T-helper 1 cell treated with Interleukin-12 subunit alpha and Interleukin-12 subunit beta and Interleukin-4 antibody, amounts not matched to agents 30 ng/mL and 1 ng/mL, for 36 hours (primary cell): ENCODE measurements at regions not wholly inside any gene's neighbourhood (a gene's known extent, or its start where the extent isn't known, plus 50 kb on each side); places are given as distances from the start of the nearest gene placed in this dataset.
"Not testable (repeated sequence)": the region's sequence is repeated elsewhere in the genome, so short reads cannot be mapped to it uniquely, and the experiment has no call there.

ENCODE experiments used
- intact Hi-C: fragments of 100-400 bp; cut with micrococcal nuclease; formaldehyde crosslinking; loops from one replicate; pipeline ENCODE4 v1.15.1; 2024

GRCh38 chr10:59036311-59037017 is 140.0 kb upstream of the PHYHIPL start:
- intact Hi-C loops = no loop called here

DNA sequence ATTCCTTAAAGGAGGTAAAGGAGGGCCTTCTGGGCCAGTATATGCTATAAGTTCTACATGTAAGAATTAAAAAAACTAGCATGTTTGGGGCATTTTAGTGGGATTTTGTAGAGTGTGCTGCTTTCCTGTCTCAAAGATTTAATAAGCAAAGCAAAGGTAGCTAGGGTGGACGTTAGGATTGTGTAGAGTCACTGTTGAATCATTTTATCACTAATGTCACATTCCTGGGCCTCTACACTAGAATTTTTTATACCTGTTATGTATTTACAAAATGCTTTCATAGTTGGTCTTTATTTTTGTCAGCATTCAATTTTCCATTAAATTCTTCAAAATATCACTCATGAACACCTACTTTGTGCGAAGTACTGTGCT is 139.4 kb upstream of the PHYHIPL start:
- intact Hi-C loops = no loop called here

DNA sequence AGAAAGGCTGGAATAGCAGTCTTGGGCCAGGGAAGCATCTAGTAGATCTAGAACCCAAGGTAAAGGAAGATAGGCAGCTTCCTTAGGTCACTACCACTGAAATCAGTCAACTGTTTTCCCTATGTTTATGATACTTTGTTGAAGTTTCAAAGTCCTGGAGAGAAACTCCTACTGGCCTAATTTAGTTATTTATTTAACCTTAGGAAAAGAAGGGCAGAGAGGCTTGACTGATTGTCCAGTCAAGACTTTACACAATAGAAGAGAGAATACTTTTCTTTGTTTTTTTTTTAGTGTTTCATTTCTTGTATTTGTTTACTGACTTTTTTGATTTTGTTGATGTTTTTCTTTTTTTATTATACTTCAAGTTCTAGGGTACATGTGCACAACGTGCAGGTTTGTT is 138.9 kb upstream of the PHYHIPL start:
- intact Hi-C loops = no loop called here

GRCh38 chr10:59043358-59043757 is 133.1 kb upstream of the PHYHIPL start:
- intact Hi-C loops = not testable (repeated sequence)

- intact Hi-C loops = no loop called here
These were observed 129.3 kb upstream of the PHYHIPL start for GRCh38 chr10:59047180-59047579.

DNA sequence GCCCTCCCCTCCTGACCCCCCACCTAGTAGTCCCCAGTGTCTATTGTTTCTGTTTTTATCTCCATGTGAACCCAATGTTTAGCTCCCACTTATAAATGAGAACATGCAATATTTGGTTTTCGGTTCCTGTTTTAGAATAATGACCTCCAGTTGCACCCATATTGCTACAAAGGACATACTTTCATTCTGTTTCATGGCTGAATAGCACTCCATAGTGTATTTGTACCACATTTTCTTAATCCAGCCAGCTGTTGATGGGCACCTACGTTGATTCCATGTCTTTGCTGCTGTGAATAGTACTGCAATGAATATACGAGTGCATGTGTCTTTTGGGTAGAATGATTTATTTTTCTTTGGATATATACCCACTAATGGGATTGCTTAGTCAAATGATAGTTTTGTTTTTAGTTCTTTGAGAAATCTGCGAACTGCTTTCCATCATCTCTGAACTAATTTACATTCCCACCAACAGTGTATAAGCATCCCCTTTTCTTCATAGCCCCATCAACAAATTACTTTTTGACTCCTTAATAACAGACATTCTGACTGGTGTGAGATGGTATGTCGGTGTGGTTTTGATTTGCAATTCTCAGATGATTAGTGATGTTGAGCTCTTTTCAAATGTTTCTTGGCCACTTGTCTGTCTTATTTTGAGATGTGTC is 128.4 kb upstream of the PHYHIPL start:
- intact Hi-C loops = no loop called here

DNA sequence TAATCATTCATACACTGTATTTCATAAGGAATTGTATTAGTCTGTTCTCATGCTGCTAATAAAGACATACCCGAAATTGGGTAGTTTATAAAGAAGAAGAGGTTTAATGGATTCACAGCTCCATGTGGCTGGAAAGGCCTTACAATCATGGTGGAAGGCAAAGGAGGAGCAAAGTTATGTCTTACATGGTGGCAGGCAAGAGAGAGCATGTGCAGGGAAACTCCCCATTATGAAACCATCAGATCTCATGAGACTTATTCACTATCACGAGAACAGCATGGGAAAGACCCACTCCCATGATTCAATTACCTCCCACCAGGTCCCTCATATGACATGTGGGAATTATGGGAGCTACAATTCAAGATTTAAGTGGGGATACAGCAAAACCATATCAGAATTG is 122.9 kb upstream of the PHYHIPL start:
- intact Hi-C loops = not testable (repeated sequence)

- intact Hi-C loops = no loop called here
These were observed 121.4 kb upstream of the PHYHIPL start for GRCh38 chr10:59055045-59055444.

DNA sequence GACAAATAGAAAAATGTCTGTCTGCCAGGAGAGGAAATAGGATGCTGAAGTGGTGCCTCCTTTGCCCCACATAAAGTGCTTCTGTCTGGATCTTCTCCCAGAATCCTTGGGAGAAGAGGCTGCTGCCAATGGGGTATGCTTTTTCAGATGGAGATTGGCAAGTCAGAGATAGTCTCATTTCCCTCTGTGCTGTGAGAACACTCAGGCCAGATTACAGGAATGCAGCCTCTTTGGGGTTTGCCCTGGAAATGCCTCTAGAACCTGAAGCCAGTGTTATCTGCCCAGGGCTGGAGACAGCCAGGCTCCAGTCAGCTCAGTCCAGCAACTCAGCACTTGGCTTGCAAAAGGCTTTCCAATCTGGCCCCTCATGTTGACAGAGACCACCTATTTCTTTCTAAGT is 119.1 kb upstream of the PHYHIPL start:
- intact Hi-C loops = no loop called here

DNA sequence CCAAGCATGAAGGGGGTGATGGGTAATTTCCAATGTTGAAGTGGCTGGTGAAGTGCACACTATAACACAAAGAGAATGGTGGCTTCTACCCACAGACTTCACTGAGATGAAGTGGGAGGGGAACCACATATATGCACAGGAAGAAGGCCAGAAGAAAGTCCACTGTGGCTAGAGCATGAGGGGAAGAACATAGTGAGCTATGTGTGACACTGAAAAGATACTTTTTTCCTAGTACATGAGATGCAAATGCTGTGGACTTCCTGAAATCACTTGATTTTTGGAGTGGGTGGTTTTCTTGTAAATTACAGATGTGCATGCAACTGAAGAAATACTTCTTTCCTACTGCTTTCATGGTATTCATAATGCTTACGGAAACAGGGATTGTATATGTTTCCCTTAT is 115.6 kb upstream of the PHYHIPL start:
- intact Hi-C loops = no loop called here

GRCh38 chr10:59063491-59063890 is 113.0 kb upstream of the PHYHIPL start:
- intact Hi-C loops = no loop called here

DNA sequence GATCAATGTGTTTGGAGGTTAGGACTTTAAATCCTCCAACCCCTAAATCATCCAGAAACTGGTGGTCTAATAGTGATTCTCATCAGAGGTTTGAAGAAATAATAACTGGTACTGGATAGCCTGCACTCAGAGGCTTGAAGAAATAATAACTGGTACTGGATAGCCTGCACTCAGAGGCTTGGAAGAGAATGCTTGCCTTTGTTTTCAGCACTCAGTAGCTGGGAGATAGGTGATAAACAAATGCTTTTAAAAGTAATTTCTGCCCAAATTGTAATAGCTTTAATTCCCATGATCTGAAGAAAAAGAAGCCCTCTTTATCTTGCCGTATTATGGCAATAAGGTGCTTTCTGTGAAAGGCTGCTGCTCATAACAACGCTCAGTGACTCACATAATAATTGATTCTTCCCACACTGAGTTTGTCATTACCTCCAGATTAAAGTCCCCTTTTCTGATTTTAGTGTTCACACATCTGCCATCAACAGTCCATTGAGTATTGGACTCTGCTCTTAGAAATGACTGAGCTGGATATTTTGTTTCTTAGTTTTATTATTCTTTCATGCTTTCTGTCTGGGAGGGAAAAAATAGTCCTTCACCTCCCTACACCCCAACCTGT is 112.3 kb upstream of the PHYHIPL start:
- intact Hi-C loops = no loop called here

GRCh38 chr10:59064759-59065539 is 111.5 kb upstream of the PHYHIPL start:
- intact Hi-C loops = no loop called here

DNA sequence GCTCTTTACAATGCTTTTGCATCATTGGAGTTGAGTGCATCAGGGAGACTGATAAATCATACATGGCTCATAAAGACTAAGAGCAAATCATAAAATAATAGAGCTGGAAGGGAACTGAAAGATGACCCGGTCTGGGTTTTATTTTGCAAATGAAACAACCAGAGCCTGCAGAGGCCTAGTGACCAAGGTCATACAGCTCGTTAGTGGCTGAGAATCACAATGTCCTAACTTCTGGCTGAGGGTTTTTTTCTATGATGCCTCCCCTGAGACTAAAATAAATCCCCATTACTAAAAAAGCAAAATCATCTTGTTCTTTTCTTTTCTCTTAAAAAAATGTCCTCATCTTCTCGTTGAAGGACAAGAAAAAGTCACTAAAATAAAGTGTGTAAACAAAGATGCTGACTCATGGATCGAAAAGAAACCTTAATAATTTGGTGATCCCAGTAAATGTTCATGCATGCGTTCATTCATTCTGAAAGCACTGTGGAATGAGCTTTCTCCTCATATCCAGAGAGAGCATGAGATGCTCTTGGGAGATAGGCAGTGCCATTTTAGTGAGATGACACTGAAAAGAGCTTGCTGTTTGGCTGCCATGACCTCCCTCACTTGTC is 107.8 kb upstream of the PHYHIPL start:
- intact Hi-C loops = no loop called here

DNA sequence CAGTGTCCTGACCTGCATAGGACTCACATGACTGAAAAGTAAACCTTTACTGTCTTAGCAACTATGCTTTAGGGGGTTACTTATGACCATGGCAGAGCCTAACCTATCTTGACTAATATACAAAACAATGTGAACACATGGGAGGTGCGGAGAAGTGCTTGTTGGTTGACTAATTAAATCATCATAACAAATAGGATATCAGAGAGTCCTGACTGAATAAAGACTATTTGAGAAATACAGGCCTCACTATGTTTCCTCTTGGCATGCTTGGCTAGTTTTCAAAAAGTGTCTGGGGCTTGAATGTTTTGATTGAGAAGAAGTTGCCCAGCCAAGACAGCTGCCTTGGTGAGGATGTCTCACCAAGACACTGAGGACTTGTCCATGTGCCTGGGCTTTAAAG is 104.4 kb upstream of the PHYHIPL start:
- intact Hi-C loops = no loop called here

GRCh38 chr10:59073456-59074053 is 102.9 kb upstream of the PHYHIPL start:
- intact Hi-C loops = no loop called here

DNA sequence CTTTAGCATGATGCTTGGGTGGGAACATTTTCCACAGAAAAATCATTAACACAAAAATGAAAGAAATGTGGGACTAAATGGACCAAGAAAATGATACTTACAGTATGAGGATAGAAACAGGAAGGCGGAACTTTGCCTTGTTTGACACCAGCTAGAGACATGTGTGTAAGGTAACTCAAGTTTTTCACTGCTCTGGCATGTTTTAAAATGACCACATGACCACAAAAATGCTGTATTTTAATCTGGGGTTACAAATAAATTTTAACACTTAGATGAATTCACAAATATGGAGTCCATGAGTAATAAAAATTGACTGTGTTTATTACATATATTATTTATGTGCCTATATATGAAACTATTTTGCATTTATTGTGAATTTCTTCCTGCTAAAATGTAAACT is 100.9 kb upstream of the PHYHIPL start:
- intact Hi-C loops = no loop called here

DNA sequence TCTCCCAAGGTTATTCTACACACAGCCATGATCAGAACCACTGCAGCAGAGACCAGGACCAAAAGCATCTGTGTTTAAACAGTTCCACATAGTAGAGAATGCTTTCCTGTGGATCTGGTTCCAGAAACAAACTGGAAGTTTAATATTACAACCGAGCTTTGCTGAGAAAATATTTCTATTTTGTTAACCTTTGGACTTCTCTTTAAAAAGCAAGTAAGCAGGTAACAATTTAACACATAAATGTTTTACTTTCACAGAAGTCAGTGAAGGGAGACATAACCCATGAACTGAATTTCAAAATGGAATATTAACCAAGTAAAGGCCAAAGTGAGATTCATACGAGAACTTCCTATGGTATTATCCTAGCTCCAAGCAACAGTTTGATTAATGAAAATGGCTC is 98.6 kb upstream of the PHYHIPL start:
- intact Hi-C loops = no loop called here

DNA sequence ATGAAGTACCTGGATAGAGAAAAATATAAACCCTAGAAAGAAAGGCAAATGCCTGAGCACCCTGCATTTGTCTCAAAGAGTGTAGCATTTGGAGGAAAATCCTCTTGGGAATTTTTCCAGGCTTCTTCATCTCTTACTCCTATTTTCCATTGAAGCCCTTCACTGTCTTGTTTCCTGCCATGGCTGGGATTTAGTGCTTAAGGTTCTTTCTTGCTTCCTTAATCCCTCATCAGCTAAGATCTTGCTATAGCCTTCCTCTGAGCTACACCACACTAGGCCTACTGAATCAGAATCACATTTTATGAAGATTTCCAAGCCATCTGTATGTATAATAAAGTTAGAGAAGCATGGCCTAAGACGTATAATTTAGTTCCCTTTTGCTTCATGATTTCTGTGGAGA is 97.5 kb upstream of the PHYHIPL start:
- intact Hi-C loops = no loop called here

GRCh38 chr10:59079386-59080226 is 96.8 kb upstream of the PHYHIPL start:
- intact Hi-C loops = no loop called here
